Esophagus muscularis mucosa (tissue), 3 donors: ENCODE measurements at regions not wholly inside any gene's neighbourhood (a gene's known extent, or its start where the extent isn't known, plus 50 kb on each side); places are given as distances from the start of the nearest gene placed in this dataset.

Experiments
- CTCF ChIP-seq, 3 experiments: fragments of 200-600 bp in 2 of 3; fragments of 450-650 bp in 1 of 3; sonication (generic) in 2 of 3; IDR thresholded peaks; one replicate each; pipeline ENCODE4 v1.5.1; 2017 to 2019; ENCODE audit warnings: antibody characterized with exemption in 3 of 3, mild to moderate bottlenecking in 2 of 3, moderate library complexity in 1 of 3
- POLR2A ChIP-seq: fragments of 450-650 bp; IDR thresholded peaks from one replicate; pipeline ENCODE4 v1.6.1; 2017; ENCODE audit warnings: antibody characterized with exemption, moderate library complexity, mild to moderate bottlenecking, low read depth

DNA sequence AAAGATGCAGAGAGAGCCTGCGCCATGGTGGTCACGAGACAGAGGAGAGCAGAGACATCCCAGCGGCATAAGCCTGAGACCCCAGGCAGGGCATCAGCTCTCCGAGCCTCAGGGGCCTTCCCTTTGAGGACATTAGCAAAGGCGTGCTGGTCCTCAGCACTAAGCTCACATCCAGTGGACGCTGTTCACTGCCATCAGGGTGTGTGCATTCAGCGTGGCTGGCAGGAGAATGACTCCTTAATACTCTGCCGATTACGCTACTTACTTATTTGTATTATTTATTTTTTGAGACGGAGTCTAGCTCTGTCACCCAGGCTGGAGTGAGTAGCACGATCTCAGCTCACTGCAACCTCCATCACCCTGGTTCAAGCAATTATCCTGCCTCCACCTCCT is 290.2 kb downstream of the KLF6 start:
- TF ChIP-seq CTCF (IDR thresholded peaks at IDR 0.05) (no peak), POLR2A (no peak)
